ENCODE measurements at regions not wholly inside any gene's neighbourhood (a gene's known extent, or its start where the extent isn't known, plus 50 kb on each side); places are given as distances from the start of the nearest gene placed in this dataset.

DNA sequence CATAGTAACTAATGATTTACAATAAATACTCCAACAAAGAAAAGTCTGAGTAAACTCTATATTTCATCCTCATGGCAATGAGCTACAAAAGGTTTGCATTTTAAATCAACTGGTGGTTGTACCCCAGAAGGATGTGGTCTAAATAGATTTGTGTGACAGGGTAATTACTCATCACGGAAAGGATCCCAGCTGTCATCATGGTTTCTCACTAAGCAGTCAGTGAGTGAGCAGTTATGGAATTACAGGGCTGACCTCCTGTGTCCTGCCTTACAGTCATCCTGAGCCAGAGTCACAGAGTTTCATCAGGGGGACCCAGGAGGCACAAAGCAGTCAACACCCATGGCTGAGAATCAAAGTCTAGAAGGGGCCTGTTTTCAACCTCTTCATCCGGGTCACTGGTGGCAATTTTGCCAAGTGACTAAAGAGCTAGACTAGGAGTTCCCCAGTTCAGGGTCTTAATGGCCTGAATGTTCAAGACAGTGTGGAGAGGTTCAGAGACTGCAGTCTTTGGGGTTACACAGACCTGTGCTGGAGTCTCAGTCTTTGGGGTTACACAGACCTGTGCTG is 210.7 kb upstream of the SLC24A2 start:
- TF ChIP-seq POLR2A (IDR thresholded peaks at IDR 0.05; ENCODE audit: low read depth, low read length): no peak
- no peak for TF ChIP-seq TAF1 (IDR thresholded peaks at IDR 0.05; ENCODE audit: low read depth, low read length)
- no peak for TF ChIP-seq PAX5 (IDR thresholded peaks at IDR 0.05; ENCODE audit: insufficient read depth, low read length, severe bottlenecking)
- no peak for TF ChIP-seq POLR2AphosphoS5 (IDR thresholded peaks at IDR 0.05; ENCODE audit: low read depth, low read length)
- TF ChIP-seq SPI1 (IDR thresholded peaks at IDR 0.05; ENCODE audit: low read depth, low read length): no peak

Data from GM12891 (cell line).